GM23248 (cell line): ENCODE measurements at regions not wholly inside any gene's neighbourhood (a gene's known extent, or its start where the extent isn't known, plus 50 kb on each side); places are given as distances from the start of the nearest gene placed in this dataset.
"Not testable (repeated sequence)": the region's sequence is repeated elsewhere in the genome, so short reads cannot be mapped to it uniquely, and the experiment has no call there.

Source experiments
- DNase-seq: peaks from one replicate; pipeline ENCODE4 v3.0.0-alpha.2; 2015
- H2AFZ ChIP-seq: fragments of 200-600 bp; sonication (generic); 2 replicates; pipeline ENCODE4 v1.6.1; 2016; ENCODE audit warnings: antibody characterized with exemption
- H3F3A ChIP-seq: fragments of 200-600 bp; sonication (generic); 2 replicates; pipeline ENCODE4 v1.6.1; 2016; ENCODE audit warnings: mild to moderate bottlenecking, antibody characterized with exemption, mixed run types; ENCODE audit not compliant: insufficient read depth
- H3K27ac ChIP-seq: fragments of 200-600 bp; sonication (generic); 2 replicates; pipeline ENCODE4 v1.5.1; 2016; ENCODE audit warnings: mild to moderate bottlenecking
- H3K27me3 ChIP-seq: fragments of 200-600 bp; sonication (generic); replicated peaks from 2 replicates; pipeline ENCODE4 v1.6.1; 2016; ENCODE audit warnings: mild to moderate bottlenecking; ENCODE audit not compliant: insufficient read depth
- H3K36me3 ChIP-seq: fragments of 200-600 bp; sonication (generic); 2 replicates; pipeline ENCODE4 v1.6.1; 2016; ENCODE audit warnings: low read depth, mild to moderate bottlenecking
- H3K4me1 ChIP-seq: fragments of 200-600 bp; sonication (generic); 2 replicates; pipeline ENCODE4 v1.6.1; 2016; ENCODE audit warnings: mild to moderate bottlenecking; ENCODE audit not compliant: insufficient read depth
- H3K4me2 ChIP-seq: fragments of 200-600 bp; sonication (generic); one replicate; pipeline ENCODE4 v1.6.1; 2016; ENCODE audit warnings: mild to moderate bottlenecking; ENCODE audit not compliant: unreplicated experiment
- H3K4me3 ChIP-seq: fragments of 200-600 bp; sonication (generic); 2 replicates; pipeline ENCODE4 v1.5.1; 2016; ENCODE audit warnings: mild to moderate bottlenecking
- H3K79me2 ChIP-seq: fragments of 200-600 bp; sonication (generic); 2 replicates; pipeline ENCODE4 v1.6.1; 2016; ENCODE audit warnings: mild to moderate bottlenecking; ENCODE audit not compliant: insufficient read depth
- H3K9ac ChIP-seq: fragments of 200-600 bp; sonication (generic); 2 replicates; pipeline ENCODE4 v1.6.1; 2016; ENCODE audit warnings: mild to moderate bottlenecking
- H3K9me2 ChIP-seq: fragments of 200-600 bp; sonication (generic); 2 replicates; pipeline ENCODE4 v1.6.1; 2016; ENCODE audit warnings: mixed run types, mild to moderate bottlenecking, moderate library complexity; ENCODE audit not compliant: insufficient read depth
- H3K9me3 ChIP-seq: fragments of 200-600 bp; sonication (generic); one replicate; pipeline ENCODE4 v1.6.1; 2017; ENCODE audit warnings: low read depth
- H4K20me1 ChIP-seq: fragments of 200-600 bp; sonication (generic); 2 replicates; pipeline ENCODE4 v1.6.0; 2016; ENCODE audit not compliant: insufficient read depth
- EZH2 ChIP-seq: fragments of 200-600 bp; sonication (generic); IDR thresholded peaks from 2 replicates; pipeline ENCODE4 v1.6.1; 2018; ENCODE audit warnings: antibody characterized with exemption, mild to moderate bottlenecking; ENCODE audit not compliant: insufficient read depth, poor library complexity, severe bottlenecking
- EZH2phosphoT487 ChIP-seq: fragments of 200-600 bp; sonication (generic); IDR thresholded peaks from 2 replicates; pipeline ENCODE4 v1.6.1; 2018; ENCODE audit warnings: antibody characterized with exemption, moderate library complexity, mild to moderate bottlenecking, low read depth; ENCODE audit not compliant: insufficient read depth
- WGBS, 2 experiments: methylation state at CpG; one replicate each; pipeline ENCODE4 v1.1.6; 2015 to 2017; ENCODE audit warnings: low lambda C conversion rate in 2 of 2, low coverage in 1 of 2; ENCODE audit errors: missing lambda C conversion rate in 2 of 2; 5-methylcytosine and 5-hydroxymethylcytosine counted together
- in situ Hi-C: fragments of 300-500 bp; cut with MboI; formaldehyde crosslinking; loops from 2 replicates; pipeline ENCODE4 v1.15.0; 2020

GRCh38 chr18:30855762-30856161 is 186.8 kb downstream of the DSC3 start:
- H3K27ac ChIP-seq: no peak overlapping the region
- no peak for TF ChIP-seq EZH2phosphoT487
- TF ChIP-seq EZH2: no peak
- 28 to 34% methylated on average over 2 of the region's 2 CpGs for WGBS, 2 experiments

GRCh38 chr18:30852980-30853379 is 189.6 kb downstream of the DSC3 start:
- Histone ChIP-seq H4K20me1 (no peaks in the 10 kb centered on the region), H3K9me3 (no peaks in the 10 kb centered on the region), H3K27me3 (no peaks in the 10 kb centered on the region), H3K36me3 (no peaks in the 10 kb centered on the region), H3K9ac (no peak overlapping the region), H3K4me2 (no peak overlapping the region), H3K9me2 (no peaks in the 10 kb centered on the region), H3F3A (no peaks in the 10 kb centered on the region), H3K4me3 (no peak overlapping the region), H2AFZ (no peak overlapping the region), H3K4me1 (no peaks in the 10 kb centered on the region), H3K79me2 (no peaks in the 10 kb centered on the region), H3K27ac (no peak overlapping the region)
- DNase-seq: no peak
- in situ Hi-C loops: no loop called here
- TF ChIP-seq EZH2 (no peak), EZH2phosphoT487 (no peak)

More at GRCh38 chr18:30855762-30856161, 186.8 kb downstream of the DSC3 start:
- no peaks in the 10 kb centered on the region for H4K20me1 ChIP-seq
- no peaks in the 10 kb centered on the region for H3F3A ChIP-seq
- no peaks in the 10 kb centered on the region for H3K9me2 ChIP-seq
- H3K4me2 ChIP-seq: no peak overlapping the region
- H3K79me2 ChIP-seq: no peaks in the 10 kb centered on the region
- DNase-seq: no peak
- no peaks in the 10 kb centered on the region for H3K36me3 ChIP-seq
- H3K4me3 ChIP-seq: no peak overlapping the region
- no peaks in the 10 kb centered on the region for H3K27me3 ChIP-seq
- no peaks in the 10 kb centered on the region for H3K9me3 ChIP-seq
- in situ Hi-C loops: no loop called here
- no peaks in the 10 kb centered on the region for H3K4me1 ChIP-seq
- no peak overlapping the region for H2AFZ ChIP-seq
- H3K9ac ChIP-seq: no peak overlapping the region

DNA sequence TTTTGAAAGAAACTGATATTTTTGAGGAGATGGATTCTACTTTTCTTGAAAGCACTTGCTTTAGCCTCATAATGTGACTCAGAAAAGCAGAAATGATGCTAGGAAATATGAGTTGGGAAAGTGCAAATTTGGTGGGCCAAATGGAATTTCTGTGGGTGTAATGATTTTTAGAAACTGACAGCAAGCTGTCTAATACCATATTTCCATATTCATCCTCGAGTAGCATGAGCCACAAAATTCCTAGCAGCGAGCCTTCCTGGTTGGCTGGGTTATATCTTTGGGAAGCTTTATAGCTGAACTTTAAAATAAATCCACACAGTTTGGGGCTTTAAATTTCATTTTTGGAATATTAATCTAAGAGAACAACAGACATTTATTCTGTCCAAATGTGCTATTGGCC is 190.0 kb downstream of the DSC3 start:
- no peaks in the 10 kb centered on the region for H3F3A ChIP-seq
- H3K4me1 ChIP-seq: no peaks in the 10 kb centered on the region
- H3K9ac ChIP-seq: no peak overlapping the region
- no peak overlapping the region for H3K4me3 ChIP-seq
- no peak overlapping the region for H3K27ac ChIP-seq
- H3K9me3 ChIP-seq: no peaks in the 10 kb centered on the region
- WGBS, 2 experiments: 5 to 8% methylated on average over 2 of the region's 2 CpGs
- no peak for DNase-seq
- H3K9me2 ChIP-seq: no peaks in the 10 kb centered on the region
- no peaks in the 10 kb centered on the region for H3K79me2 ChIP-seq
- no peak overlapping the region for H2AFZ ChIP-seq
- TF ChIP-seq EZH2phosphoT487 (no peak), EZH2 (no peak)
- H3K27me3 ChIP-seq: no peaks in the 10 kb centered on the region
- H3K36me3 ChIP-seq: no peaks in the 10 kb centered on the region
- in situ Hi-C loops: no loop called here
- H3K4me2 ChIP-seq: no peak overlapping the region
- H4K20me1 ChIP-seq: no peaks in the 10 kb centered on the region

GRCh38 chr18:30839056-30839561 is 203.4 kb downstream of the DSC3 start:
- H3K4me1 ChIP-seq, H3K9me3 ChIP-seq, H3K27ac ChIP-seq, H2AFZ ChIP-seq, H3K4me3 ChIP-seq, H3K79me2 ChIP-seq, DNase-seq, H3K9me2 ChIP-seq, H3K4me2 ChIP-seq, H3F3A ChIP-seq, H3K9ac ChIP-seq, in situ Hi-C loops, H4K20me1 ChIP-seq, H3K36me3 ChIP-seq, H3K27me3 ChIP-seq: not testable (repeated sequence)
- 58 to 75% methylated on average over 17 to 20 of the region's 25 CpGs for WGBS, 2 experiments

- no peak for DNase-seq
- no peaks in the 10 kb centered on the region for H3K36me3 ChIP-seq
- H3K9me3 ChIP-seq: no peaks in the 10 kb centered on the region
- no peak overlapping the region for H3K9ac ChIP-seq
- no peak overlapping the region for H3K4me2 ChIP-seq
- H3K79me2 ChIP-seq: no peaks in the 10 kb centered on the region
- WGBS, 2 experiments: 5 to 9% methylated on average over 2 of the region's 2 CpGs
- H3F3A ChIP-seq: no peaks in the 10 kb centered on the region
- H4K20me1 ChIP-seq: no peaks in the 10 kb centered on the region
- no peaks in the 10 kb centered on the region for H3K4me1 ChIP-seq
- H3K9me2 ChIP-seq: no peaks in the 10 kb centered on the region
- no peak overlapping the region for H3K27ac ChIP-seq
- TF ChIP-seq EZH2 (no peak), EZH2phosphoT487 (no peak)
- H2AFZ ChIP-seq: no peak overlapping the region
- H3K4me3 ChIP-seq: no peak overlapping the region
- in situ Hi-C loops: no loop called here
- no peaks in the 10 kb centered on the region for H3K27me3 ChIP-seq
Observed at GRCh38 chr18:30828700-30829099, 213.8 kb downstream of the DSC3 start.
